Adipocyte (in vitro differentiated cells): ENCODE measurements at regions not wholly inside any gene's neighbourhood (a gene's known extent, or its start where the extent isn't known, plus 50 kb on each side); places are given as distances from the start of the nearest gene placed in this dataset.
"Not testable (repeated sequence)": the region's sequence is repeated elsewhere in the genome, so short reads cannot be mapped to it uniquely, and the experiment has no call there.

Source experiments
- DNase-seq: peaks from one replicate; pipeline ENCODE4 v3.0.0-alpha.2; 2015; ENCODE audit warnings: low read depth
- H3K27me3 ChIP-seq: replicated peaks from 2 replicates; pipeline ENCODE4 v1.7.0; 2013; ENCODE audit warnings: mild to moderate bottlenecking, low read length, moderate library complexity; ENCODE audit not compliant: control insufficient read depth, insufficient read depth
- H3K36me3 ChIP-seq: 2 replicates; pipeline ENCODE4 v1.7.0; 2013; ENCODE audit warnings: low read length, mild to moderate bottlenecking, moderate library complexity; ENCODE audit not compliant: control insufficient read depth, insufficient read depth, severe bottlenecking
- H3K4me1 ChIP-seq: 2 replicates; pipeline ENCODE4 v1.7.0; 2013; ENCODE audit warnings: mild to moderate bottlenecking, low read length, moderate library complexity; ENCODE audit not compliant: control insufficient read depth, insufficient read depth
- H3K4me3 ChIP-seq: 2 replicates; pipeline ENCODE4 v1.7.0; 2013; ENCODE audit warnings: mild to moderate bottlenecking, low read length, moderate library complexity
- H3K9ac ChIP-seq: 2 replicates; pipeline ENCODE4 v1.7.0; 2013; ENCODE audit warnings: mild to moderate bottlenecking, low read length, moderate library complexity
- H3K9me3 ChIP-seq: 2 replicates; pipeline ENCODE4 v1.7.0; 2013; ENCODE audit warnings: mild to moderate bottlenecking, low read length, moderate library complexity; ENCODE audit not compliant: control insufficient read depth

GRCh38 chr10:30141423-30141822 is 82.0 kb upstream of the JCAD start:
- Histone ChIP-seq H3K4me3 (no peak overlapping the region), H3K4me1 (no peaks in the 10 kb centered on the region), H3K9me3 (peaks cover 11% of the 10 kb centered on the region), H3K9ac (no peak overlapping the region), H3K36me3 (no peaks in the 10 kb centered on the region), H3K27me3 (peaks cover 5% of the 10 kb centered on the region)
- DNase-seq, result no peak

- no peak overlapping the region for H3K9ac ChIP-seq
- no peak for DNase-seq
- H3K4me3 ChIP-seq, result no peak overlapping the region
- H3K4me1 ChIP-seq, result no peaks in the 10 kb centered on the region
- peaks cover 5% of the 10 kb centered on the region for H3K27me3 ChIP-seq
- H3K36me3 ChIP-seq, result no peaks in the 10 kb centered on the region
- no peaks in the 10 kb centered on the region for H3K9me3 ChIP-seq
Measured at GRCh38 chr10:30134171-30134945, 75.0 kb upstream of the JCAD start.

- Histone ChIP-seq H3K9ac (no peak overlapping the region), H3K4me1 (no peaks in the 10 kb centered on the region)
Measured at GRCh38 chr10:30133198-30133597, 73.8 kb upstream of the JCAD start.

GRCh38 chr10:30131369-30131768 is 72.0 kb upstream of the JCAD start:
- DNase-seq, H3K9ac ChIP-seq, H3K36me3 ChIP-seq, H3K9me3 ChIP-seq, H3K4me3 ChIP-seq, H3K27me3 ChIP-seq: not testable (repeated sequence)
- H3K4me1 ChIP-seq, result peaks cover 13% of the 10 kb centered on the region

More at GRCh38 chr10:30133198-30133597, 73.8 kb upstream of the JCAD start:
- Histone ChIP-seq H3K4me3 (no peak overlapping the region), H3K9me3 (no peaks in the 10 kb centered on the region), H3K36me3 (no peaks in the 10 kb centered on the region), H3K27me3 (peaks cover 5% of the 10 kb centered on the region)
- DNase-seq, result no peak

GRCh38 chr10:30129326-30129725 is 69.9 kb upstream of the JCAD start:
- not testable (repeated sequence) for H3K4me3 ChIP-seq, H3K27me3 ChIP-seq, DNase-seq, H3K9me3 ChIP-seq, H3K36me3 ChIP-seq, H3K9ac ChIP-seq
- H3K4me1 ChIP-seq, result peaks cover 14% of the 10 kb centered on the region

- no peaks in the 10 kb centered on the region for H3K9me3 ChIP-seq
- H3K27me3 ChIP-seq, result no peaks in the 10 kb centered on the region
- DNase-seq, result no peak
- H3K4me1 ChIP-seq, result peaks cover 14% of the 10 kb centered on the region
- no peaks in the 10 kb centered on the region for H3K36me3 ChIP-seq
- peak overlapping the region; percentile 51 for H3K4me3 ChIP-seq
- H3K9ac ChIP-seq, result peak overlapping the region; percentile 18
Measured at GRCh38 chr10:30127120-30127541, 67.7 kb upstream of the JCAD start.

GRCh38 chr10:30125496-30125895 is 66.1 kb upstream of the JCAD start:
- Histone ChIP-seq H3K27me3 (no peaks in the 10 kb centered on the region), H3K9ac (no peak overlapping the region), H3K36me3 (no peaks in the 10 kb centered on the region), H3K9me3 (no peaks in the 10 kb centered on the region), H3K4me3 (no peak overlapping the region), H3K4me1 (peaks cover 14% of the 10 kb centered on the region)
- DNase-seq, result no peak

- Histone ChIP-seq H3K9me3 (no peaks in the 10 kb centered on the region), H3K36me3 (no peaks in the 10 kb centered on the region), H3K4me3 (no peak overlapping the region), H3K9ac (no peak overlapping the region), H3K4me1 (peaks cover 14% of the 10 kb centered on the region), H3K27me3 (no peaks in the 10 kb centered on the region)
- DNase-seq, result no peak
Measured at GRCh38 chr10:30124704-30125103, 65.3 kb upstream of the JCAD start.

- Histone ChIP-seq H3K4me1 (peaks cover under 1% of the 10 kb centered on the region), H3K9me3 (no peaks in the 10 kb centered on the region), H3K9ac (no peak overlapping the region), H3K36me3 (no peaks in the 10 kb centered on the region), H3K4me3 (no peak overlapping the region), H3K27me3 (no peaks in the 10 kb centered on the region)
- DNase-seq, result no peak
Measured at GRCh38 chr10:30121401-30121800, 62.0 kb upstream of the JCAD start.

GRCh38 chr10:30118590-30118989 is 59.2 kb upstream of the JCAD start:
- Histone ChIP-seq H3K36me3 (no peaks in the 10 kb centered on the region), H3K4me3 (no peak overlapping the region), H3K27me3 (no peaks in the 10 kb centered on the region), H3K9ac (no peak overlapping the region), H3K9me3 (no peaks in the 10 kb centered on the region), H3K4me1 (no peaks in the 10 kb centered on the region)
- DNase-seq, result no peak

GRCh38 chr10:30117812-30118501 is 58.6 kb upstream of the JCAD start:
- Histone ChIP-seq H3K9me3 (no peaks in the 10 kb centered on the region), H3K4me3 (no peak overlapping the region), H3K27me3 (no peaks in the 10 kb centered on the region), H3K4me1 (no peaks in the 10 kb centered on the region), H3K9ac (no peak overlapping the region), H3K36me3 (no peaks in the 10 kb centered on the region)
- DNase-seq, result no peak
